GM12891 (cell line): ENCODE measurements at regions not wholly inside any gene's neighbourhood (a gene's known extent, or its start where the extent isn't known, plus 50 kb on each side); places are given as distances from the start of the nearest gene placed in this dataset.
"Not testable (repeated sequence)": the region's sequence is repeated elsewhere in the genome, so short reads cannot be mapped to it uniquely, and the experiment has no call there.

Source experiments
- DNase-seq: peaks from one replicate; pipeline ENCODE4 v3.0.0; 2011; ENCODE audit warnings: low spot score; ENCODE audit not compliant: insufficient read length
- FAIRE-seq: peaks from 2 replicates; lab custom pipeline; 2011; peaks lifted over from hg19 to GRCh38; lab: Jason Lieb, UNC
- PAX5 ChIP-seq: IDR thresholded peaks from 2 replicates; pipeline ENCODE4 v1.6.1; 2011; ENCODE audit warnings: low read length, moderate library complexity, mild to moderate bottlenecking; ENCODE audit not compliant: insufficient read depth, severe bottlenecking
- POLR2A ChIP-seq: IDR thresholded peaks from 2 replicates; pipeline ENCODE4 v1.6.1; 2011; ENCODE audit warnings: low read depth, low read length, control low read depth
- POLR2AphosphoS5 ChIP-seq: IDR thresholded peaks from 2 replicates; pipeline ENCODE4 v1.6.1; 2011; ENCODE audit warnings: low read depth, low read length, control low read depth
- POU2F2 ChIP-seq: IDR thresholded peaks from 2 replicates; pipeline ENCODE4 v1.6.1; 2011; ENCODE audit warnings: low read depth, mild to moderate bottlenecking, control low read depth, low read length, moderate library complexity
- SPI1 ChIP-seq: IDR thresholded peaks from 2 replicates; pipeline ENCODE4 v1.6.1; 2011; ENCODE audit warnings: low read depth, low read length, control low read depth
- TAF1 ChIP-seq: IDR thresholded peaks from 2 replicates; pipeline ENCODE4 v1.6.1; 2011; ENCODE audit warnings: low read depth, low read length, control low read depth

GRCh38 chr10:133014416-133015210 is 72.2 kb upstream of the CFAP46 start:
- FAIRE-seq (no peak), DNase-seq (no peak)
- no peak for TF ChIP-seq PAX5
- TF ChIP-seq TAF1: no peak
- TF ChIP-seq POLR2AphosphoS5: no peak
- no peak for TF ChIP-seq POU2F2
- no peak for TF ChIP-seq POLR2A
- TF ChIP-seq SPI1: no peak

- FAIRE-seq (no peak), DNase-seq (no peak)
- no peak for TF ChIP-seq SPI1
- no peak for TF ChIP-seq POLR2AphosphoS5
- TF ChIP-seq POU2F2: no peak
- no peak for TF ChIP-seq TAF1
- no peak for TF ChIP-seq POLR2A
- no peak for TF ChIP-seq PAX5
These were observed 71.1 kb upstream of the CFAP46 start for GRCh38 chr10:133013463-133013862.

- FAIRE-seq: no peak
- no peak for DNase-seq
- no peak for TF ChIP-seq POU2F2
- TF ChIP-seq SPI1: no peak
- no peak for TF ChIP-seq TAF1
- no peak for TF ChIP-seq PAX5
- TF ChIP-seq POLR2A: no peak
- no peak for TF ChIP-seq POLR2AphosphoS5
These were observed 70.4 kb upstream of the CFAP46 start for GRCh38 chr10:133012573-133013359.

- FAIRE-seq: no peak
- TF ChIP-seq TAF1: no peak
- no peak for TF ChIP-seq POU2F2
- TF ChIP-seq SPI1: no peak
- TF ChIP-seq POLR2AphosphoS5: no peak
- TF ChIP-seq PAX5: no peak
- no peak for TF ChIP-seq POLR2A
- no peak for DNase-seq
These were observed 69.5 kb upstream of the CFAP46 start for GRCh38 chr10:133011882-133012281.

GRCh38 chr10:133011393-133011792 is 69.0 kb upstream of the CFAP46 start:
- FAIRE-seq: peak; percentile 100
- DNase-seq: not testable (repeated sequence)

- not testable (repeated sequence) for FAIRE-seq, DNase-seq
These were observed 68.4 kb upstream of the CFAP46 start for GRCh38 chr10:133010843-133011179.

GRCh38 chr10:133010095-133010842 is 67.9 kb upstream of the CFAP46 start:
- FAIRE-seq (no peak), DNase-seq (no peak)
- no peak for TF ChIP-seq TAF1
- TF ChIP-seq POLR2AphosphoS5: no peak
- no peak for TF ChIP-seq POLR2A

GRCh38 chr10:133009218-133009950 is 67.0 kb upstream of the CFAP46 start:
- DNase-seq: no peak
- FAIRE-seq: no peak
- no peak for TF ChIP-seq POU2F2
- no peak for TF ChIP-seq POLR2AphosphoS5
- TF ChIP-seq SPI1: no peak
- no peak for TF ChIP-seq TAF1
- no peak for TF ChIP-seq POLR2A
- TF ChIP-seq PAX5: no peak

GRCh38 chr10:133008736-133009135 is 66.4 kb upstream of the CFAP46 start:
- no peak for DNase-seq
- no peak for TF ChIP-seq POU2F2
- FAIRE-seq: no peak

GRCh38 chr10:133008196-133008595 is 65.8 kb upstream of the CFAP46 start:
- TF ChIP-seq POLR2AphosphoS5 (no peak), POLR2A (no peak), SPI1 (no peak), POU2F2 (no peak), PAX5 (no peak), TAF1 (no peak)
- FAIRE-seq (no peak), DNase-seq (no peak)
